Endodermal cell (in vitro differentiated cells): ENCODE measurements at regions not wholly inside any gene's neighbourhood (a gene's known extent, or its start where the extent isn't known, plus 50 kb on each side); places are given as distances from the start of the nearest gene placed in this dataset.

Source experiments
- DNase-seq: peaks from one replicate; pipeline ENCODE4 v3.0.0-alpha.2; 2017
- H3K27ac ChIP-seq: 2 replicates; pipeline ENCODE4 v1.5.1; 2013; ENCODE audit warnings: mild to moderate bottlenecking, low read depth, low read length, moderate library complexity
- H3K27me3 ChIP-seq: 2 replicates; pipeline ENCODE4 v1.6.1; 2013; ENCODE audit warnings: mild to moderate bottlenecking, low read length, moderate library complexity; ENCODE audit not compliant: insufficient read depth, control insufficient read depth, poor library complexity, severe bottlenecking
- H3K36me3 ChIP-seq: 2 replicates; pipeline ENCODE4 v1.7.0; 2013; ENCODE audit warnings: mild to moderate bottlenecking, low read length, moderate library complexity; ENCODE audit not compliant: control insufficient read depth, insufficient read depth
- H3K4me1 ChIP-seq: one replicate; pipeline ENCODE4 v1.7.0; 2013; ENCODE audit warnings: low read length; ENCODE audit not compliant: control insufficient read depth, insufficient read depth
- H3K4me3 ChIP-seq: 2 replicates; pipeline ENCODE4 v1.5.1; 2013; ENCODE audit warnings: mild to moderate bottlenecking, low read length, moderate library complexity
- H3K9ac ChIP-seq: 2 replicates; pipeline ENCODE4 v1.6.1; 2013; ENCODE audit warnings: mild to moderate bottlenecking, low read length, moderate library complexity; ENCODE audit not compliant: poor library complexity, severe bottlenecking; ENCODE audit errors: extremely low read depth
- H3K9me3 ChIP-seq: 2 replicates; pipeline ENCODE4 v1.6.1; 2013; ENCODE audit warnings: mild to moderate bottlenecking, low read length, moderate library complexity; ENCODE audit not compliant: control insufficient read depth
- H3K27ac Mint-ChIP-seq: 2 replicates; pipeline ENCODE4 v1.8.0; 2020; ENCODE audit warnings: mixed read lengths
- H3K27me3 Mint-ChIP-seq: 2 replicates; pipeline ENCODE4 v1.8.0; 2021; ENCODE audit warnings: mild to moderate bottlenecking, mixed read lengths; ENCODE audit not compliant: insufficient read depth
- H3K36me3 Mint-ChIP-seq: 2 replicates; pipeline ENCODE4 v1.8.0; 2020; ENCODE audit warnings: low read depth, mixed read lengths
- H3K4me1 Mint-ChIP-seq: 2 replicates; pipeline ENCODE4 v1.8.0; 2020; ENCODE audit warnings: mixed read lengths
- H3K4me3 Mint-ChIP-seq: 2 replicates; pipeline ENCODE4 v1.8.0; 2020; ENCODE audit warnings: mild to moderate bottlenecking, moderate library complexity, mixed read lengths
- H3K9me3 Mint-ChIP-seq: 2 replicates; pipeline ENCODE4 v1.8.0; 2020; ENCODE audit warnings: mild to moderate bottlenecking, mixed read lengths
- WGBS, 2 experiments: methylation state at CpG; one replicate each; pipeline versions ENCODE4 v1.1.5 to v1.1.7; 2013; ENCODE audit warnings: missing lambda C conversion rate in 2 of 2, mixed read lengths in 1 of 2; ENCODE audit not compliant: insufficient coverage in 1 of 2, insufficient read length in 1 of 2; 5-methylcytosine and 5-hydroxymethylcytosine counted together
- TF ChIP-seq, protein P1 (sequence below): fragments of 200-600 bp; sonication (generic); conservative IDR thresholded peaks from 2 replicates; pipeline ENCODE4 v1.5.0; 2021; ENCODE audit warnings: antibody characterized with exemption, mild to moderate bottlenecking

DNA sequence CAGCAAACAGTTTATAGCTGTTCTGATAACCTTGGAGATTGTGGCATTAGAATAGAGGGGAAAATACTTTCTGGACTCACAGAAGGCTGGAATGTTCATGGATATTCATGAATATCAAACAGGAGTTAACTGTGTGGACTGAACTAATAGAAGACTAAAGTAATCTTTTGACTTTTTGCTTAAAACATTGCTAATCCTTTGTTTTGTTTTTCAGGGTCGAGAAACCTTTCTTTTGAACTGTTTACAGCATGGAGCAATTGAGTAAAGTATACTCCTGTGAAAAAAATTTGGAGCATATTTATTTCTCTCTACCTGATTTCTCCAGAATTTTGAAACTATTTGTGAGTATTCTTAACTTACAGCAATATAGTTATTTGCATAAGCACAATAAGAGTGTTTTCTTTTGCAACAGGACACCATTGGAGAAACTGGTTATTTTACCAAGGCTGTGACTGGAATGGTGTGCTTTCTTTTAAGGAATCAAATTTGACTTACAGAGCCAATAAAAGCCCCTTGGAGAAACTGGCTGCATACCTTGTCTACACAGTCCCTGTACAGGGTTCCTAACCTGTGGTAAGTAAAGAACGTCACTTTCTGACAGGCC, 821.6 kb downstream of the TBC1D22A start:
- Histone ChIP-seq H3K27me3 (no peaks in the 10 kb centered on the region), H3K36me3 (no peaks in the 10 kb centered on the region), H3K4me1 (no peaks in the 10 kb centered on the region), H3K9me3 (peaks cover 71% of the 10 kb centered on the region), H3K27ac (no peak overlapping the region), H3K9ac (no peak overlapping the region), H3K4me3 (peak overlapping the region; percentile 30)
- Mint-ChIP-seq H3K27me3 (no peaks in the 10 kb centered on the region), H3K27ac (no peak overlapping the region), H3K9me3 (peaks cover 84% of the 10 kb centered on the region), H3K4me3 (no peak overlapping the region), H3K4me1 (no peaks in the 10 kb centered on the region), H3K36me3 (no peaks in the 10 kb centered on the region)
- WGBS, 2 experiments, result 61 to 80% methylated on average over 1 to 2 of the region's 2 CpGs
- DNase-seq, result no peak
- TF ChIP-seq, protein P1, sequence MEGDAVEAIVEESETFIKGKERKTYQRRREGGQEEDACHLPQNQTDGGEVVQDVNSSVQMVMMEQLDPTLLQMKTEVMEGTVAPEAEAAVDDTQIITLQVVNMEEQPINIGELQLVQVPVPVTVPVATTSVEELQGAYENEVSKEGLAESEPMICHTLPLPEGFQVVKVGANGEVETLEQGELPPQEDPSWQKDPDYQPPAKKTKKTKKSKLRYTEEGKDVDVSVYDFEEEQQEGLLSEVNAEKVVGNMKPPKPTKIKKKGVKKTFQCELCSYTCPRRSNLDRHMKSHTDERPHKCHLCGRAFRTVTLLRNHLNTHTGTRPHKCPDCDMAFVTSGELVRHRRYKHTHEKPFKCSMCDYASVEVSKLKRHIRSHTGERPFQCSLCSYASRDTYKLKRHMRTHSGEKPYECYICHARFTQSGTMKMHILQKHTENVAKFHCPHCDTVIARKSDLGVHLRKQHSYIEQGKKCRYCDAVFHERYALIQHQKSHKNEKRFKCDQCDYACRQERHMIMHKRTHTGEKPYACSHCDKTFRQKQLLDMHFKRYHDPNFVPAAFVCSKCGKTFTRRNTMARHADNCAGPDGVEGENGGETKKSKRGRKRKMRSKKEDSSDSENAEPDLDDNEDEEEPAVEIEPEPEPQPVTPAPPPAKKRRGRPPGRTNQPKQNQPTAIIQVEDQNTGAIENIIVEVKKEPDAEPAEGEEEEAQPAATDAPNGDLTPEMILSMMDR, result no peak

DNA sequence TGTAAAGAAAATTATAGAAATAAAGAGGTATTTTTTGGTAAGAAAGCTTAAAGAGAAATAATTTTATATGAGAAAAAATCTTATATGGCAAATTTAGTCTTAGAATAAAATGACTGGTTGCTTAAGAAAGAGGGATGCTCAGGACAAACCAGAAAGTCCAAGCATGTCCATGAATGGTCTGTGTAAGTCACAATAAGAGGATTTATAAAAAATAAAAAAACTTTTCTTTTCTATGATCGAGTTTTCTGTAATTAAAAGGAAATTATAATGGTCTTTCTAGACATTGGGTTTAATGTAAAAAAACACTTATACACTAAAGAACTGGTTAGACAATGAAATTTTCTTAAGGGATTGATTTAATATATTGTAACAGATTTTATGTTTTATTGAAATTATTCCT, 819.6 kb downstream of the TBC1D22A start:
- peaks cover 82% of the 10 kb centered on the region for H3K9me3 ChIP-seq
- no peak overlapping the region for H3K27ac Mint-ChIP-seq
- H3K4me3 Mint-ChIP-seq, result no peak overlapping the region
- H3K36me3 Mint-ChIP-seq, result no peaks in the 10 kb centered on the region
- no peak overlapping the region for H3K9ac ChIP-seq
- H3K9me3 Mint-ChIP-seq, result peaks cover 83% of the 10 kb centered on the region
- no peaks in the 10 kb centered on the region for H3K27me3 Mint-ChIP-seq
- H3K27ac ChIP-seq, result no peak overlapping the region
- no peaks in the 10 kb centered on the region for H3K4me1 ChIP-seq
- H3K36me3 ChIP-seq, result no peaks in the 10 kb centered on the region
- H3K27me3 ChIP-seq, result no peaks in the 10 kb centered on the region
- DNase-seq, result no peak
- H3K4me3 ChIP-seq, result no peak overlapping the region
- no peaks in the 10 kb centered on the region for H3K4me1 Mint-ChIP-seq
- TF ChIP-seq, protein P1, result no peak
- no CpG with 5 or more reads among the region's 1 CpG for WGBS, 2 experiments

DNA sequence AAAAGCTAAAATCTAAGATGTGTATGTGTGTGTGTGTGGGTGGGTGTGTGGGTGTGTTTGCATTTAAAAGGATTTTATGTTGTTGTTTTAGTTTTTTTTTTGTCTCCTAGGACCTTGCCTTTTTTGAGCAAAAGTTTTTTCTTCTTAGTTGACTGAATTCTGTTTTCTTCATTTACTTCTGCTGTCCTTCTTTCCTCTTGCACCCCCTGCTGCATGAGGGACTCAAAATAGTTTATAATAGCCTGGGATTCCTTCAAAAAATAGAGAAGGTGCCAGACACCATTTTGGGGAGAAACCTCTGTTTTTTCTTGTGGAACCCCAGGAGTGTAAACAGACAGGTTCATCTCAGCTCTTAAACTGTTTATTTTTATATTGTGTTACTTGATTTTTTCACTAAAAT, 817.7 kb downstream of the TBC1D22A start:
- no peak for DNase-seq
- Mint-ChIP-seq H3K4me3 (no peak overlapping the region), H3K27ac (no peak overlapping the region), H3K4me1 (no peaks in the 10 kb centered on the region), H3K9me3 (peaks cover 84% of the 10 kb centered on the region), H3K36me3 (no peaks in the 10 kb centered on the region), H3K27me3 (no peaks in the 10 kb centered on the region)
- Histone ChIP-seq H3K9me3 (peaks cover 83% of the 10 kb centered on the region), H3K36me3 (no peaks in the 10 kb centered on the region), H3K9ac (no peak overlapping the region), H3K4me3 (no peak overlapping the region), H3K4me1 (no peaks in the 10 kb centered on the region), H3K27me3 (no peaks in the 10 kb centered on the region), H3K27ac (no peak overlapping the region)
- TF ChIP-seq, protein P1, result no peak
